T1000 (cell line): ENCODE measurements at regions not wholly inside any gene's neighbourhood (a gene's known extent, or its start where the extent isn't known, plus 50 kb on each side); places are given as distances from the start of the nearest gene placed in this dataset.
"Not testable (repeated sequence)": the region's sequence is repeated elsewhere in the genome, so short reads cannot be mapped to it uniquely, and the experiment has no call there.

Experiments used
- DNase-seq: peaks from one replicate; lab custom pipeline; 2025; ENCODE audit warnings: mixed read lengths; lab: John Stamatoyannopoulos, UW

DNA sequence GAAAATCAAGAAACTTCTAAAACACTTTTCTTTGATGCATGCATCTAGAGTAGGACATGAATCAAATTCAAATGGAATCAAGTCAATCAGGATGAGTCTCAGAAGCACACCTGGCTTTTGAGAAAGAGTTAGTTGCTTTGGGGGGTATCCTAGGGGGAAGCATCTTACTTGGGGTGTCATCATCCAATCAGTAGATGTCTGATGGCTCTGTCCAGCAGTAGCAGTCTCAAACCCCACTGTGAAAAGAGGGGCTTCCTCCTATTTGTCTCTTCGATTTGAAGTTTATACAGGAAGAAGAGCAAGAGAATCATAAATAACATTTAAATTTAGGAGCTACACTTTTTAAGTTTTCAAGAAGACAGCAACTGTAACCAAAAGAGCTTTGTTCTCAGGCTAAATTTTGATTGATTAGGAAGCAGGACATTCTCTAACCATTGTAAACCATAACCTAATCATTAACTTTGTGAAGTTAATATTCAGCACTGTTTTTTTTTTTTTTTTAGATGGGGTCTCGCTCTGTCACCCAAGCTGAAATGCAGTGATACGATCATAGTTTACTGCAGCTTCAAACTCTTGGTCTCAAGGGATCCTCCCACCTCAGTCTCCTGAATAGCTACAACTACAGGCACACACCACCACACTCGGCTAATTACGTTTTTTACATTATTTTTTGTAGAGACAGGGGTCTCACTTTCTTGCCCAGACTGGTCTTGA, 614.7 kb downstream of the CSNK1G3 start:
- no peak for DNase-seq

DNA sequence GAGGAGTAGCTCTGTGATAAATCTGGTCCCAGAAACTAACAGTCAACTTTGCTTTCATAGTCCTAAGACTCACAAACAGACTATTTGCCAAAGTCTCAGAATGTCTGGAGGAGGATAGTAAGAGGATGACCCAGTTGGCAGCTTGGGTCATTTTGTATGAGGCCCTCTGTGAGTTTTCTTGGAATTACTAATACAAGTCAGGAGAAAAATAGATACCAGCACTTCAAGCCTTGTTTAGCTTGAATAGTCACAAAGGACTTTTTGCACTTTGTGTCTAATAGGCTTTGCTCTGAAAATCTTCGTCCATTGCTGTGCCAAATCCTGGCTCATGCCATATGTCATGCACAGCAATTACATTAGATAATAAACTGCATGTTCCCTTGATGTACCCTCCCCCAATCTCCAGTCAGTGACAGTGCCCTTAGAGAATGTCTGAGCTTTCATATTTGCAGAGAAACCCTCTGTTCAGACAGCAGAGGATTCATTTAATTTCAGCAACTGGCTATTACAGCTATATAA, 612.8 kb downstream of the CSNK1G3 start:
- DNase-seq = no peak

- no peak for DNase-seq
These were observed 609.2 kb downstream of the CSNK1G3 start for GRCh38 chr5:124121198-124121597.

- no peak for DNase-seq
These were observed 602.9 kb downstream of the CSNK1G3 start for GRCh38 chr5:124114911-124115310.

DNA sequence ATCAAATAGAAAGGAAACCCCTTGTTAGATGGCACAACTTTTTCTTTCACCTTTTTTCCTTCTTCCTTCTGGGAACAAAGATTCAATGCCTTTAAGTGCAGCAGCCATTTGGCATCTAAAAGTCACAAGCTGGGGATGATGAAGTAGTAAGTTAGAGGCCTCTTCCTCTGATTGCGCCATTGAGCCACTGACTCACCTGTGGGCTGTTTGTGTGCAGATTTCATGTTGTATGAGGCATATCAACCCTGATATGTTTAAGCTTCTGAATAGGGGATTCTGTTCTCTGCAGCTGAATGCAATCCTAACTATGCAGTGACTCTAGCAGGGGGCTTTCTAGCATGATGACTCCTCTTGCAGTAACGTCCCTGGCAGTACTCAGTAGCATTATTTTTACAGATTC, 599.9 kb downstream of the CSNK1G3 start:
- DNase-seq = no peak

- no peak for DNase-seq
These were observed 599.0 kb downstream of the CSNK1G3 start for GRCh38 chr5:124110942-124111341.

DNA sequence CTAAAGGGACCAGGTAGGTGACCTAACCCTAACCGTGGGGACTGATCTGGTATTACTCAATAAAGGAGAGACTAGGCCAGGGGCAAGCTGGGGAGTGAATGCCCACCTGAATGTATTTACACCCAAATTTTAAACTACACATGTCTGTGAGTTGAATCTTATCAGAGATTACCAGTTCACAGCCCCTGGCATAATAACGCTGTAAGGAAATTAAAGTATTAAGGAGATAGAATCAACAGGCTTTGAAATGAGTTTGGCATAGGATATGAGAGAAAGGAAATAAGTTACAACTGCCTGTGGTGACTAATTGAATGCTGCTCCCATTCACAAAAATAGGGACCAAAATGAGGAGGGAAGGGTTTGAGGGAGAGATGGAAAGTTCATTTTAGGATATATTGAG, 593.3 kb downstream of the CSNK1G3 start:
- no peak for DNase-seq

- no peak for DNase-seq
These were observed 592.8 kb downstream of the CSNK1G3 start for GRCh38 chr5:124104821-124105220.

DNA sequence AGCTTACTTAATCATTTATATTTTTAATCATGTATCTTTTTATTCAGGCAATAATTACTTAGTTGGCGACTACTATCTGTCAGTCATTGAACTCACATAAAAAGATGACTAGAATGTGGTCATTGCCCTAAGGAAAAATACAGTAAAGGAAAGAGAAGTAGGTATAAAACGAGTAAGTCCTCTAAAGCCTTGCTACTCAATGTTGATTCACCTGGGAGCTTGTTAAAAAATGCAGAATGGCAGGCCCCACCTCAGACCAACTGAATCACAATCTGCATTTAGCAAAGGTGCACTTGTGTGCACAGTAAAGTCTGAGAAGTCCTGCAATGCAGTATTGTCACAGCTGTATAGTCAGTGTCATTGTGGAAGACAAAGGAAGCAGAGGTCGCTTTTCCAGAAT, 592.4 kb downstream of the CSNK1G3 start:
- no peak for DNase-seq

DNA sequence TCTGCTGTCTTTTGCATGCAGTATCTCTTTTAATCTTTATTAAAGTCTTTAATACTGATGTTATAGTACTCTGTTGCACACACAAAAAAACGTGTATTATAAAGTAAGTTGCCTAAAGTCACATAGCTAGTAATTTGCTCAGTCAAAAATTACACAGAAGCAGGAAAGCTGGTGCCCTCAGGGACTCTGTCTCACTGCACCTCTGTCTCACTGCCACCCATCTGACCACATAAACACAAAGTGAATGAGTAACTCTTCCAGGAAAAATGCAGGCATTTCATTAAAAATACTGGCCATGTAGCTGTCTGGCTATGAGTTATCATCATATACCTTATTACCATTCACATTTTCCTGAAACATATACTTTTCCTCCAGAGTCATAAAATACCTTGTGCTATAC, 591.7 kb downstream of the CSNK1G3 start:
- DNase-seq = no peak

DNA sequence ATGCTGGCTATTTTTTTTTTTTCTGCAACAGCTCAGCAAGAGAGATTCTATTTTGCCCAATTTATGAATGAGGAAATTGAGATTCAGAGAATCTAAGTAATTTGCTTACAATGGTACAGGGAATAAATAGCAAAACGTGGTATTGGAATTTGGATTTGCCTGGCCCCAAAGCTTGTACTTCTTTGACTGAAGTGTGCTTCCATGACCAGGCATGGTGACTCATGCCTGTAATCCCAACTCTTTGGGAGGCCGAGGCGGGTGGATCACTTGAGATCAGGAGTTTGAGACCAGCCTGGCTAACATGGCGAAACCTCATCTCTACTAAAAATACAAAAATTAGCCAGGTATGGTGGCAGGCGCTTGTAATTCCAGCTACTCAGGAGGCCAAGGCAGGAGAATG, 591.1 kb downstream of the CSNK1G3 start:
- DNase-seq = not testable (repeated sequence)

- DNase-seq = no peak
These were observed 590.5 kb downstream of the CSNK1G3 start for GRCh38 chr5:124102486-124102885.

GRCh38 chr5:124093658-124094057, 581.7 kb downstream of the CSNK1G3 start:
- no peak for DNase-seq

DNA sequence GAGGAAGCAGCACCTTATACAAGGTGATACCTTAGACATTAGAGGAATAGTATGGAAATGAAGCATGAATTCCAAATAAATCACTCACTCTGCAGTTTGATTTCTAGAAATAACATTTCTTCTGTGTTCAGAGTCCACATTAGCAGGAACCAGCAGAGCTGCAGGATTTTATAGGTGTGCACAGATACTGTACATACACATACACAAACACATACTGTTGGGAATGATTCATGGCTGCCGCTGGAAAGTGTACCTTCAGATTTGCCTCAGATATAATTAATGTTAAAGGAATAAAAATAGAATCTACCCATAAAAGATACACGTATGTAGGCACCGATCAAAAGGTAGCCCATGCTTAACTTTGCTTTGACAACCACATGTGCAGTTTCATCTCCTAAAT, 578.1 kb downstream of the CSNK1G3 start:
- no peak for DNase-seq

GRCh38 chr5:124089578-124089977, 577.6 kb downstream of the CSNK1G3 start:
- no peak for DNase-seq

DNA sequence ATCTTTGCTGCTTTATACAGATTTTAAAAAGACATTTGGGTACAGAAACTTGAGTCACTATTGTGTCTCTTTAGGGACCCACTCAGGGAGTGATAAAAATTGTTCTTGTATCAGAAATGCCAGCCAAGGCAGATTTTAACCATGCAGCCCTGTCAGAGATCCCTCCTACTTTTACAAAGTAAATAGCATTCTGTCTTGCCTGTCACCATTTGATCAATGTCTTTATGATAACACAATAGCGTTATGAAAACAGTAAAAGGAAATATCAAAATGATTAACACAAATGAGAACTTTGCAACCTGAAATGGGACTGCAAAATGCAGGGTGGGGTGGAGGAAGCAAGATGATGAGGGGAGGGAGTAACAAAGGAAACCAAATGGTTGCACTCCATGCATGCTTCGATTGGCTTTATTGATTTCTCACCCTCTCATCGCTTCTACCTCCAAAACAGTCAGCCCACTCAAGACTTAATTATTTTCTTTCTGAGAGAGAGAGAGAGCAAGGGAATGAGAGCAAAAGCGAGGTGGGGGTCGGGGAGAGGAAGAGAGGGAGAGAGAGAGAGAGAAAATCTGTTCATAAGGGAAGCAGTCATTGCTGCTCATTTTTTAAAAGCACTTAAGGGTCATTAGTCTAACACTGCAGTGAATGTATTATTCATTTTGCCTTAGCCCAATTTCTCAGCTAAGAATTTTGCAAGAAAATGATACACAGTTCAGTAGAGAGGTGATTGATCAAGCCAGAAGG, 576.5 kb downstream of the CSNK1G3 start:
- no peak for DNase-seq

DNA sequence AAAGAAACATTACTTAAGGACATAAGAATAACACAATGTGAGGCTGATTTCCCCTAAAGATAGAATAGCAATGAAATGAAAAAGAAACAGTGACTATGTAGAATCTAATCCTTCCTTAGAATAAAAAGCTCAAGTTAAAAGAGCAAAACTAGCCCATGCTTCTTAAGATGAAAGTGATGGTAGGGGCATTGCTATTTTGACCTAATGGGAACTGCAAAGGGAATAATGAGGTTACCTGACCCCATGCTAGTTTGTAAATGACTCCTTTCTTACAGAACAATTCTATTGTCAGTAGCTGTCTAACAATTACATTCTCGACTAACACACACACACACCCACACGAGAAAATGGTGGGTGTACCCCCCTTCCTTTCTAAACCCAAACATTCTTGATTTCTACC, 575.8 kb downstream of the CSNK1G3 start:
- DNase-seq = no peak

GRCh38 chr5:124080256-124080655, 568.3 kb downstream of the CSNK1G3 start:
- DNase-seq = no peak

- no peak for DNase-seq
These were observed 567.1 kb downstream of the CSNK1G3 start for GRCh38 chr5:124079062-124079461.

DNA sequence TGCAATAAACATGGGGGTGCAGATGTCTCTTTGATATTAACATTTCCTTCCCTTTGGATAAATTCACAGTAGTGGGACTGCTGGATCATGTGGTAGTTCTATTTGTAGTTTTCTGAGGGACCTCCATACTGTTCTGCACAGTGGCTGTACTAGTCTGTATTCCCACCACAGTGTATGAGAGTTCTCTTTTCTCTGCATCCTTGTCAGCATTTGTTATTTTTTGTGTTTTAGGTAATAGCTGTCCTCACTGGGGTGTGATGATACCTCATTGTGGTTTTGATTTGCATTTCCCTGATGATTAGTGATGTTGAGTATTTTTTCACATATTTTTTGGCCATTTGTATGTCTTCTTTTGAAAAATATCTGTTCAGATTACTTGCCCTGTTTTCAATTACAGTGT, 562.5 kb downstream of the CSNK1G3 start:
- no peak for DNase-seq

DNA sequence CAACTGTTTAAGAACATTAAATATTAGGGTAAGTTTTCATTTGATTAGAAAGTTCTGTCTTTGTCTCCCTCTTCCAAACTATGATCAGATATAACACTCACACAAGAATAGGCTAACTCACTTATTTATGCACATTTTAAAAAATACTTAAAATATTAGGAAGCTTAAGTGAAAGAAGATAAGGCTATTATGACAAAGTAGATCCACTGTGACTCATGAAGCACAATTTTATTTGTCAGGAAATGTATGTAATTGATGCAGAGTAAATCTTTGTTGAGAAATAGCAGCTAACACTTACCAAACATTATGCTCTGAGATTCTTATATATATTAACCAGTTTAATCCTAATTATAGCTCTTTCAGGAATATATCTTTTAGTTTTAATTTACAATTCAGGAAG, 560.6 kb downstream of the CSNK1G3 start:
- DNase-seq = no peak

- no peak for DNase-seq
These were observed 559.1 kb downstream of the CSNK1G3 start for GRCh38 chr5:124071039-124071438.

DNA sequence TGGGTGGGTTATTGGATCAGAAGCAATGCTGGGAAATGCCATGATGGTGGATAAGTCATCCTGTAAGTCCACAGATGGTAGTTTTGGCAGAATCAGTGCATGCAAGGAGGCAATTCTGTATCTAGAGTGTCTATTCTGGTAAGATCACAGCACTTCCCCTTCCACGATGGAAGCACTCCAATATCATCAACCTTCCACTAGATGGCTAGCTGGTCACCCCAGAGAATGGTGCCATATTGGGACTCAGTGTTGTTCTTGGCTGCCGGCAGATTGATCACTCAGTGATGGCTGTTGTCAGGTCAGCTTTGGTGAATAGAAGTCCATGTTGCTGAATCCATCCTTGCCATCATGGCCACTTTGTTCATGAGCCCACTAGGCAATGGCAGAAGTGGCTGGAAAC, 553.5 kb downstream of the CSNK1G3 start:
- no peak for DNase-seq

DNA sequence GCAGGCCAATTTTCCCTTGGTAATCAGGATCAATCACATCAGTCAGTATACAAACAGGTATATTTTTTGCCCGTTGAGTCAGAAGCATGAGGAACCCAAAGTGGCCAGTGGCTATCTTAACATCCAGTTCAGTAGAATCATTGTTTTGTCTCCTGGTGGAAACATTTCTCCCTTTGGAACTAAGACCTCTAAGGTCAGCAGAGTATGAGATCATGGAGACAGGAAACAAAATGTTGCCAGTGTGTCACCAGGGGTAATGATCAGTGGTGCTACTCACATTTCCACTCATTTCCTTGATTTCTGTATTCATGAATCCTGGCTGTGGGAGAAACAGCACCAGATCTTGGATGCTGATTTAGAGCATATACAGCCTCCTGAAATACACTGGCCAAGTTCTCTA, 553.0 kb downstream of the CSNK1G3 start:
- DNase-seq = no peak
